Lower lobe of right lung (tissue), 2 donors: ENCODE measurements at regions not wholly inside any gene's neighbourhood (a gene's known extent, or its start where the extent isn't known, plus 50 kb on each side); places are given as distances from the start of the nearest gene placed in this dataset.

ENCODE experiments used
- ATAC-seq, 2 donors: fragments of 200-7000 bp; cut with Tn5 transposase; one replicate each; pipeline ENCODE4 v1.9.1; 2020 to 2022; ENCODE audit warnings: mild to moderate bottlenecking in 2 of 2, moderate library complexity in 2 of 2
- DNase-seq: peaks from one replicate; pipeline ENCODE4 v3.0.0-alpha.2; 2020
- H3K27ac ChIP-seq: fragments of 200-600 bp; one replicate; pipeline ENCODE4 v1.8.0; 2022
- H3K27me3 ChIP-seq: fragments of 200-600 bp; one replicate; pipeline ENCODE4 v1.8.0; 2022; ENCODE audit warnings: low read depth
- H3K36me3 ChIP-seq: fragments of 200-600 bp; one replicate; pipeline ENCODE4 v1.8.0; 2022; ENCODE audit warnings: mild to moderate bottlenecking
- H3K4me1 ChIP-seq: fragments of 200-600 bp; one replicate; pipeline ENCODE4 v1.8.0; 2022
- H3K4me3 ChIP-seq: fragments of 200-600 bp; one replicate; pipeline ENCODE4 v1.8.0; 2022; ENCODE audit warnings: mild to moderate bottlenecking
- H3K9me3 ChIP-seq: fragments of 200-600 bp; one replicate; pipeline ENCODE4 v1.8.0; 2022
- CTCF ChIP-seq: fragments of 200-600 bp; IDR thresholded peaks from one replicate; pipeline ENCODE4 v1.8.0; 2022; ENCODE audit warnings: antibody characterized with exemption, mild to moderate bottlenecking
- intact Hi-C: fragments of 100-400 bp; cut with DNase I; formaldehyde crosslinking; loops from one replicate; pipeline ENCODE4 v1.11.0; 2022
- donor health status: DM: no; HTN: yes; CAD: no; lungs with severe emphysema.

GRCh38 chr18:60982928-60983327 lies 350.3 kb upstream of the CDH20 start:
- DNase-seq (no peak), ATAC-seq (no peak)
- no peak for TF ChIP-seq CTCF
- no peaks in the 10 kb centered on the region for H3K27me3 ChIP-seq
- no peaks in the 10 kb centered on the region for H3K36me3 ChIP-seq
- H3K4me3 ChIP-seq: no peak overlapping the region
- intact Hi-C loops: no loop called here
- H3K9me3 ChIP-seq: no peaks in the 10 kb centered on the region
- no peaks in the 10 kb centered on the region for H3K4me1 ChIP-seq
- H3K27ac ChIP-seq: no peak overlapping the region

GRCh38 chr18:60984510-60984909 lies 348.7 kb upstream of the CDH20 start:
- Histone ChIP-seq H3K36me3 (no peaks in the 10 kb centered on the region), H3K27ac (no peak overlapping the region), H3K9me3 (no peaks in the 10 kb centered on the region), H3K4me1 (no peaks in the 10 kb centered on the region), H3K4me3 (no peak overlapping the region), H3K27me3 (no peaks in the 10 kb centered on the region)
- ATAC-seq (no peak), DNase-seq (no peak)
- intact Hi-C loops: no loop called here
- no peak for TF ChIP-seq CTCF

- ATAC-seq (no peak), DNase-seq (no peak)
- Histone ChIP-seq H3K27ac (no peak overlapping the region), H3K9me3 (no peaks in the 10 kb centered on the region), H3K4me3 (no peak overlapping the region), H3K36me3 (no peaks in the 10 kb centered on the region), H3K27me3 (no peaks in the 10 kb centered on the region), H3K4me1 (no peaks in the 10 kb centered on the region)
- intact Hi-C loops: no loop called here
- no peak for TF ChIP-seq CTCF
Measured at GRCh38 chr18:60987963-60988362, 345.3 kb upstream of the CDH20 start.

GRCh38 chr18:60996326-60996725 lies 336.9 kb upstream of the CDH20 start:
- ATAC-seq: no peak
- intact Hi-C loops: no loop called here
- no peak overlapping the region for H3K27ac ChIP-seq
- H3K4me1 ChIP-seq: no peaks in the 10 kb centered on the region
- no peak for DNase-seq
- H3K9me3 ChIP-seq: no peaks in the 10 kb centered on the region
- H3K27me3 ChIP-seq: no peaks in the 10 kb centered on the region
- no peak overlapping the region for H3K4me3 ChIP-seq
- TF ChIP-seq CTCF: no peak
- no peaks in the 10 kb centered on the region for H3K36me3 ChIP-seq

GRCh38 chr18:60996822-60997221 lies 336.4 kb upstream of the CDH20 start:
- Histone ChIP-seq H3K27ac (no peak overlapping the region), H3K4me3 (no peak overlapping the region), H3K4me1 (no peaks in the 10 kb centered on the region), H3K9me3 (no peaks in the 10 kb centered on the region), H3K27me3 (no peaks in the 10 kb centered on the region), H3K36me3 (no peaks in the 10 kb centered on the region)
- ATAC-seq: no peak
- no peak for TF ChIP-seq CTCF
- intact Hi-C loops: no loop called here
- DNase-seq: no peak

- Histone ChIP-seq H3K36me3 (no peaks in the 10 kb centered on the region), H3K27ac (no peak overlapping the region), H3K9me3 (no peaks in the 10 kb centered on the region), H3K4me3 (no peak overlapping the region), H3K4me1 (no peaks in the 10 kb centered on the region), H3K27me3 (no peaks in the 10 kb centered on the region)
- DNase-seq: no peak
- ATAC-seq: no peak
- no peak for TF ChIP-seq CTCF
- intact Hi-C loops: no loop called here
Measured at GRCh38 chr18:61001138-61001537, 332.1 kb upstream of the CDH20 start.
